OCI-LY3 (cell line): ENCODE measurements at regions not wholly inside any gene's neighbourhood (a gene's known extent, or its start where the extent isn't known, plus 50 kb on each side); places are given as distances from the start of the nearest gene placed in this dataset.

Source experiments
- EZH2phosphoT487 ChIP-seq: fragments of 200-600 bp; shearing (Covaris generic); IDR thresholded peaks from 2 replicates; pipeline ENCODE4 v1.6.1; 2018; ENCODE audit warnings: antibody characterized with exemption, mixed run types, low read depth
- TF ChIP-seq, protein P1 (sequence below): fragments of 200-600, 300-600 bp; sonication (generic); IDR thresholded peaks from 2 replicates; pipeline ENCODE4 v1.5.1; 2014; ENCODE audit warnings: antibody characterized with exemption, low read length, low read depth

DNA sequence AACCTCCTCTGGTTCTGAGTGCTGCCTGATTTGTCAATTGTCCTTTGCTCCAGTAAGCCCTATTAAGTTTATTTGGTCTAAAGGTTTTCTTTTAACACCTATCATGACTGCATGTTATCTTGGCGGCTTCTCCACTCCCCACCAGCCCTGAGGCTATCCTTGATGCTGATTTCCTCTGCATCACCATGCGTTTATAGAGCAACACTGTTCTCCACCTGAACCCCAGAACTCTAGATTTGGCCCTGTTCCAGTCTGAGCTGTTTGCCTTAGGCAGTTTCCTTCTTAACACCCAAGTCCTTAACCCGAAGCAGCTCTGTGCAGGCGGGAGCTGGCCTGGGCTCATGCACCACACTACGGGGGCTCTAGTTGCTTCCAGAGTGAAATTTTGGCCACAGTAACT is 98.2 kb upstream of the NPAS2 start:
- TF ChIP-seq, protein P1, sequence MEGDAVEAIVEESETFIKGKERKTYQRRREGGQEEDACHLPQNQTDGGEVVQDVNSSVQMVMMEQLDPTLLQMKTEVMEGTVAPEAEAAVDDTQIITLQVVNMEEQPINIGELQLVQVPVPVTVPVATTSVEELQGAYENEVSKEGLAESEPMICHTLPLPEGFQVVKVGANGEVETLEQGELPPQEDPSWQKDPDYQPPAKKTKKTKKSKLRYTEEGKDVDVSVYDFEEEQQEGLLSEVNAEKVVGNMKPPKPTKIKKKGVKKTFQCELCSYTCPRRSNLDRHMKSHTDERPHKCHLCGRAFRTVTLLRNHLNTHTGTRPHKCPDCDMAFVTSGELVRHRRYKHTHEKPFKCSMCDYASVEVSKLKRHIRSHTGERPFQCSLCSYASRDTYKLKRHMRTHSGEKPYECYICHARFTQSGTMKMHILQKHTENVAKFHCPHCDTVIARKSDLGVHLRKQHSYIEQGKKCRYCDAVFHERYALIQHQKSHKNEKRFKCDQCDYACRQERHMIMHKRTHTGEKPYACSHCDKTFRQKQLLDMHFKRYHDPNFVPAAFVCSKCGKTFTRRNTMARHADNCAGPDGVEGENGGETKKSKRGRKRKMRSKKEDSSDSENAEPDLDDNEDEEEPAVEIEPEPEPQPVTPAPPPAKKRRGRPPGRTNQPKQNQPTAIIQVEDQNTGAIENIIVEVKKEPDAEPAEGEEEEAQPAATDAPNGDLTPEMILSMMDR, result no peak
- no peak for TF ChIP-seq EZH2phosphoT487
